Medulla oblongata (tissue), 1 donor: ENCODE measurements at regions not wholly inside any gene's neighbourhood (a gene's known extent, or its start where the extent isn't known, plus 50 kb on each side); places are given as distances from the start of the nearest gene placed in this dataset.

ENCODE experiments used
- DNase-seq: peaks from one replicate; pipeline ENCODE4 v3.0.0-alpha.2; 2015; ENCODE audit errors: extremely low spot score

DNA sequence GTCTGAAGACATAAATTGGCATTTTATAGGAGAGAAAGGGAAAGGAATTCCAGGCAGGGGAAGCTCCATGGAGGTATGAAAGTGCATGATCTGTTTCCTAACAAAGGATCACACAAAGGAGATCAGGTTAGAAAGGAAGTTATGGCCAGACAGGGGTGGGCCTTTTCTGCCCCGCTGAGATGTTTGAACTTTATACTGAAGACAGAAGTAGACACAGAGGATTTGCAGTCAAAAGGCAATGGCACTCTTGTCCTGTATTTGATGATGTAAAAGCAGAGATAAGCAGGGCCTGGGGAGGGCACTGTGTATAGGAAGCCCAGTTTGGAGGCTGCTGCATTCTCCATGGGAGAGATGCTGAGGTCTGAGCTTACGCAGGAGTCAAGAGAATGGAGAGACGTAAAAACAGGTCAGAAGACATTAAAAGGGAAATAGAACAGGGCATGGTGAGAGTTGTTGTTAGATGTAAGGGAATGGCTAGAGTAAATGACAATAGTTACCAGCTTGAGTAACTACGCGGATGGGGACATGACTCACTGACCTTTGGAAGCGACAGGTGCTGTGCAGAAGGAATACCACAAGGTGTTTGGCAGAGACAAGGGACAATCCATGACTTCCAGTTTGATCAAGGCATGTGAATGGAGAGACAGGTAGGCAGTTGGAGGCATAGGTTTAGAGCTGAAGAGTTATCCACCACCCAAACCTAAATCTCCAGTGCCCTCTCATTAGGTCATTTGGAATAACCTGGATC lies 190.6 kb upstream of the SASH1 start:
- DNase-seq = no peak

DNA sequence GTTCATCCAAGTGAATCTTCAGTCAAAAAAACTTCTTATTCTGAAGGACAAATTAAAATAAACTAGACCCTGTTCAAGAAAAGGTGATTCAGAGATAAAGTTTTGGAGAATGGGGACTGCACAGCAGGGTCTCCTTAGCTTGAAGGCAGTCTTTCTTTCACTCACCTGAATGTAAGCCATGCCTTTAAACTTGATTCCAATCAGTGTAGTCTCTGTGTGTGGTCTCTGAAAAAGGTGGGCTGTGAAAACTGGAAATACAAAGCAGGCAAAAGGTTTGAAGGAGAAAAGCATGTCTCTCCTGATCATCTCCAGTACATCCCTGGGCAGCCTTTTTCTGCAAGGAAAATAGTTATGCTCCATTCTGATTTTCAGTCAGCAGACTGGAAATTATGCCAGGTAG lies 188.0 kb upstream of the SASH1 start:
- no peak for DNase-seq

DNA sequence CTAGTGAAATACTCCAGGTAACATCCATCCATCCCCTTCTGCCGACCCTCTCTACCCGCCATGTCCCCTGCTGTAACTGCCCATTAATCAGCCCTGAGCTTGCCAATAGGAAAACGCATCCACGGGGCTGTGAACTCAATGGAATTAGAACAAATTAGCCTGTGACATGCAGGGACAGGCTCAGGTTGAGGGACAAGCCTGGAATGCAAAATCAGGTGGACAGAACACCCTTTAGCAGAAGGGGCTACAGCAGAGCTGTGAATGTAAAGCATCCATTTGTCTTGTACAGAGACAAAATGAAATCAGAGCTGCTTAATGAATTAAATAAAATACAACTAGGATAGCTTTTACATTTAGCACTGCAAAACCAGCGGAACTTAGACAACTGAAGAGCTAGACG lies 187.3 kb upstream of the SASH1 start:
- no peak for DNase-seq

DNA sequence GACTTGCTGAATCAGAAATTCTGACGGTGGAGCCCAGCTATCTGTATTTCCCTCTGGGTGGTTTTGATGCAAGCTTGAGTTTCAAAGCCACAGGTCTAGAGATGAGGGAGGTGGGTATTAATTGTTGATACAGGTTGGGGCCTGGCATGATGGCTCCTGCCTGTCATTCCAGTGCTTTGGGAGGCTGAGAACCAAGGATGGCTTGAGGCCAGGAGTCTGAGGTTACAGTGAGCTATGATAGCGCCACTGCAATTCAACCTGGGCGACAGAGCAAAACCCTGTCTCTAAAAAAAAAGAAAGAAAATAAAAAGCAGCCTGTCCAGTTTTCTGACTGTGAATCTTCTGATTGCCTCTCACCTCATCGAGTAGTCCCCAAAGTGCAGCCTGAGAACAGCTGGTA lies 184.8 kb upstream of the SASH1 start:
- no peak for DNase-seq

DNA sequence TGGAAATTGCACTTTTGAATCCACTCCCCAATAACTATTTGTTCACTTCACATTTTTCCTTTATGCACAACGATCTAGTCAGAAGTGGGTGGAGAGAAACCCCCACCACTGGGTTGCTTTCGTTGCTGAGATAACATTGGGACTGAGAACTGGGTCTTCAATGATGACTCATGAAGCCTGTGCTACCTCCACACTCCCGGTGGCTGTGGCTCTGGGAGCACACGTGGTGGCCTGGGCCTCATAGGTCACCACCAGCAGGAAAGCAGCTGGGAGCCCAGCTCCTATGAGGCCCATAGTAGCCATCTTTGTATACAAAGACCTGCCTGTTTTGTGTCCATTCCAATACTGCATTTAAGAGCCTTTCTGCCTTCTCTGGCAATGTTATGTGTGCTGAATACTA lies 178.0 kb upstream of the SASH1 start:
- DNase-seq = no peak

DNA sequence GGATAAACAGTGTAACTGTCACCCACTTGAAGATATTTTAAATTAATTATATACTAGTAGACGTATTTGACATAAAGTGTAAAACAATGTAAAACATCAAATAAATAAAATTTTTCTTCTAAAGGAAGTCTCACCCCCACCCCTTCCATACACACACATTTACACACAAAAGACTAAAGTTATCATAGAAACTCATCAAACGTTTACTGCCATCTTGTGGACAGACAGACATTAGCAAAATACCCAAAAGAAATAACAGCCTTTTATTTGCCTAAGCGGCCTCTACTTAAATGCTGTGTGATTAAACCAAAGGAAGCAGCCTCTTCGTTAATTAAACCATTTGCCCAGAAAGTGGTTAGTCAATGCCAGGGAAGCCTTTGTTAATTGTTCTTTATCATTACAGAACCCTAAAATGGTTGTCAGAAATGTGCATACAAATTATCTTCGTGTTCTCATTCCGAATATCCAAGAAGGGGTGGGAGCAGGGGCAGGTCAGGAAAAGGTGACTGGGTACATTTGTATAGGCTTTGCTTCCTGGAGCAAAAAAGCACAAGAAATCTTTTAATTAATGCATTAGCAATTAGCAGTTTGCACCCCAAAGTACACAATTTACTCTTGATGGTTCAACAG lies 176.2 kb upstream of the SASH1 start:
- peak; percentile 82 for DNase-seq

DNA sequence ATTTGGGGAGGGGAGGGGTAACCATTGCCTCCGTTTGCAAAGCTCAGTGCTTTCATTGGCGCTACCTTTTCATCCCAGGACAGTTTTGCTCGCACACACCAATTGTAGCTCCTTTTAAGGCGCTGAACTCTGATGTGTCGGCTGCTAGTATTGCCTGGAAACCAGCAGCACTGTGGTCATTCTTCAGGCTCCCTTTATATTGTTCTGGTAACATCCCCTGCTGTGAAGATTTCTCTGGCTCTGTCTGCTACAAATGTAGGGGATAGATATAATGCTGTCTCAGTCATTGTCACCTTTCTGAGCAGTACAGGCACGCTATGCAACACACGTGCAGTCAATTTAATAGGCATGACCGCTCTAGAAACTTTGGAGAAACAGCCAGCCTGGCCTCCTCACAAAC lies 172.9 kb upstream of the SASH1 start:
- no peak for DNase-seq

DNA sequence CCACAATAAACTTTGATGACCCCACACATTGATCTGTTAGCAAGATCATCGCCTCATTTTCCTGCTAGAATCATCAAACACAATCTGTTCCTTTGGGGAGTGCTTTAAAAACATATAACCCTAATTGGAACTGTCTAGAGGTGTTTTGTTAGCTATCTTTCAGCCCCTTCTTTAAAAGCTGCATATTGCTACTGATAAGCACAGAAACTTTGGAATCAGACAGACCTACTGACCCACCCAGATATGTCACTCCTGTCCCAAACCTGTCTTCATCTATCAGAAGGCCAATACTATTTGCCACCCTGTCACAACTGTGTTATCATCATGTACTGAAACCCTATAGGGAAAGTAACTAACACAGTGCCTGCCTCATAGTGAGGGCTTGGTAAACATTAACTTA lies 172.4 kb upstream of the SASH1 start:
- no peak for DNase-seq

DNA sequence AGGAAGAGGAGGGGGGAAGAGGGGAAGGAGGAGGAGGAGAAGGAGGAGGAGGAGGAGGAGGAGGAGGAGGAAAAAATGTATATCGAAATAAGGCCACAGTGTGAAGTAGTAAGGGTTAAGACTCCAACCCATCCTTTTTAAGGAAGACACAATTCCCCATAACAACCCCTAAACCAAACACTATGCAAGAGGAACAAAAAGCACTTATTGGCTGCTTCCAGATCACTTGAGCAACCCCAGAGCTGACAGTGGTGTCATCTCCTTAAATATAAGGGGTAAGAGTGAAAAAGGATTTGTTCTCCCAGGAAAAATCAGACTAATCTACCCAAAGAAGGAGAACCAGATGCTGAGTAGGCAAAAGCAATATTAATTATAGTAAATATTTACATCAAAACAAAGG lies 169.1 kb upstream of the SASH1 start:
- DNase-seq = no peak

DNA sequence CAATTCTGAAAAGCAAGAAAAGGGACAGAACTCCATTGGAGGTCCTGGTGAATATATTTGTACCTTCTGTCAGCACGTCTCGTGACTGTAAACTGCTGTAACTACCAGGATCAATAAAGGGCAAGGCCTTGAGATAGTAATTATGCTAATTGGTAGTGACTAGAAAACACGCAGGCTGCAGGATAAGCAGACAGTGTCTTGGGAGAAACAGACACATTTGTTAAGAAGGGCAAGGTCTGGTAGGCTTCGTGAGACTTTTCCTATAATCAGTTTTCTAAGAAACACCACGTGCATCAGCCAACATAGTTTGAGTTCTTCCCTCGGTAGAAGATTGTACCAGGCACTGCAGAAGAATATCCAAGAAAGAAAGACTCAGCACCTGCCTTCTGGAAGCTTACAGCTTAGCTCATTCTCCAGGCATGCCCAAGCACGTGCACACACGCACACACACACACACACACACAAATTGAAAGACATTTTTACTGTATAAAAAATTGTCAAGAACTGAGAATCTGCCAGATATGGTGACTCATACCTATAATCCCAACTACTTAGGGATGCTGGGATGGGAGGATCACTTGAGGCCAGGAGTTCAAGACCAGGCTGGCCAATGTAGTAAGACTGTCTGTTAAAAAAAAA lies 167.0 kb upstream of the SASH1 start:
- DNase-seq = no peak

DNA sequence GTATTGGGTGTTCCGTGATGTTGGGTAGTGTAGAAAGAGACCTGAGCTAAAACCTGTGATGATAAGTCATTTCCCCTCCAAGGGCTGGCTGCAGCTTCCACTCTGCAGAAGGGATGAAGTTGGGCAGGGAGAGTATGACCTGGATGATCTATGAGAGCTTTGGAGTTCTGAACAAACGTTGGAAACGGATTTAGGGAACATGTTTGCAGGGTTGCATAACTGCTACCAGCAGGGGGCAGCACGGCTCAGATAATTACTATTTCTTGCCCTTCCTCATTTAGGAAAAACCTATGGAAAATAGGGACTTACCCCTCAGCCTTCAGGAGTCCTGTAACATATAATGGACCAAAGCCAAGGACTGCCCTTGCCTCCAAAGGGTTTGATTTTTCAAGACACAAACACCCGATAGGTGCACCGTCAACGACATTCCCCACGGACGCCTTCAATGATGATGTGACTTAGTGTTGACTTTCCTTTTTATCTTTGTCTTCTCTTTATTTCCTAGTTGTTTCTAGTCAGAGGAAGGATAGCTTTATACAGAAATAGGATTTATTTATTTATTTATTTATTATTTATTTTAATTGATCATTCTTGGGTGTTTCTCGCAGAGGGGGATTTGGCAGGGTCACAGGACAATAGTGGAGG lies 164.9 kb upstream of the SASH1 start:
- peak; percentile 69 for DNase-seq

DNA sequence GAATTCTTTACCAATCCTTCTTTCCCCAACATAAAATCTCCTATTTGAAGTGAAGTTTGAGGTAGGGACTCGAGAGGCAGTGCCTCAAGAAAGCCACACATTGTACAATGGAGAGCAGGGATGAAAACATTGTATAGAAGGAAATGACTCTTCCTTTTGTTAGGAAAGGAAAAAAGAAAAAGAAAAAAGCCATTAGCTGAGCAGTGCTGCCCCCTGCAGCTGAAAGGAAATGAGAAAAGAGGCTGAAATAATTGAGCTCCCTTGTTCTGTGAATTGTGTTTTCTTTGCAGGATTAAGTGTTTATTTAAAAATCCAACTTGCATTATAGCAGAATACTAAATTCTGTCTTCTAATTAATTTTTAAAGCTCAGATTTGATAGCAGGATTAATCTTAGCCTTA lies 162.9 kb upstream of the SASH1 start:
- peak; percentile 40 for DNase-seq

DNA sequence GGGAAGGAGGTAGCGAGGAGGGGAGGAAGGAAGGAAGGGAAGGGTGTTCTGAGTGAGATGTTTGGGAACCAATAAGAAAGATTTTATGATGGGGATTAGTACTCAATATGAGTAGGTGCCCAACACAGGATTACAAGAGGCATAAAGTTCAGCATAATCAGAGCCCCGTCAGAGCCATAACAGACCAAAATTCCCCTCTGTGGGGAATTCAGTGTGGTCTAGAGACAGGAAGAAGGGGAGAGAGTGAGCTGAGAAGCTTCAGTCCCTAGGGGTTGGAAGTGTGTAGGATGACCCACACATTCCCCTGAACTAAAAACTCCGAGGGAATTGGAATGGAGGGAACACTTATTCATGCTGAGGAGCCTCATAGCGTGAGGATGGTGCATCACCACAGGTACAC lies 160.3 kb upstream of the SASH1 start:
- DNase-seq = no peak

DNA sequence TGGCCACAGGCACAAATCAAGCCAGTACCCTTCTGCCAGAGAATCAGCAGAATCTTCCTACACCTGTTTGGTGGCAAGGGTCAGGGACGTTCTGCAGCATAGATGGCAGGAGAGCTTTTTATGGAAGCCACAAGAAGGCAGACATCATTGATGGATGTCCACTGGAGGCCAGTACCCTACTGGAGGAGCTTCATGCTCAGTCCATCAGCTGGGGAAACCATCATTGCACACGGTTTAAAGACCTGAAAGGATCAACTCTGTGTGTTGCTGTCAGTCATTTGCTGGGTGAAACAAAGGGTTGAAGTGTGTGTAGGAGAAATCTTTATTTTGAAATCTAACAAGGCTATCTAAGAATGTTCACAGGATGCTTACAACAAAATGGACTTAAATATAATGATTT lies 158.9 kb upstream of the SASH1 start:
- DNase-seq = no peak

DNA sequence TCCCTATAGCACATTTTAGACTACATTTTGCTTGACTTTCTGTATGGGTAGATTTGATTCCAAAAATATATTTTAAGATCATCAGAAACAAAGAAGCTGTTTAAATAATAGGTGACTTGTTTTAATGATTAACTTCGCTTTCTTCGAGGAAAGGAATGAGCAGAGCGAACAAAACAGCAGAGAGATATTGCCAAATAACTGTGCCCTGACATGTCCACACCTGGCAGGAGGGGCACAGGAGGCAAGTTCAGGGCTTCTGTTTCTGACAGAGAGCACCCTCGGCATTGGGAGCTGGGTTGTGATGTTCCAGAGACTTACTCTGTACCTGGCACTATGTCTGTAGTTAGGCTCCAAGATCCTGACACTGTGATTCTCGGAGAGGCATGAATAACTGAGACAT lies 155.7 kb upstream of the SASH1 start:
- DNase-seq = no peak

DNA sequence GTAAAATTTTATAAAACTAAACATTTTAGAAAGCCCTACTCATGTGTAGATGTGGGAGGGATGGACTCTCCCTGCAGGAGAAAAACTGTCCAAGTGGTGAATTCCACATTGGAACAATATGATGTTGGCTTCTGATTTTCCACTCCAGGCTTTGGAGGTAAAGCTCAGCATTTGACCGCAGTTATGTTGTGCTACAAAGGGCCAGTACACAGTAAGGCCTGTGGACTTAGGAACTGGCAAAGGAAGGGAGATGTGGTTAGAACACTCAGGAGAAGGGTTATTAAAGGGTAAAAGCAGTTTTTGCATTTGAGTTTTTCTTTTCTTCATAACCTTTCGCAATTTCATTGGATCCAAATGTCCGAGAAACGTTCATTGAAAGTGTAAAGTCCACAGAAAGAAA lies 150.3 kb upstream of the SASH1 start:
- no peak for DNase-seq

DNA sequence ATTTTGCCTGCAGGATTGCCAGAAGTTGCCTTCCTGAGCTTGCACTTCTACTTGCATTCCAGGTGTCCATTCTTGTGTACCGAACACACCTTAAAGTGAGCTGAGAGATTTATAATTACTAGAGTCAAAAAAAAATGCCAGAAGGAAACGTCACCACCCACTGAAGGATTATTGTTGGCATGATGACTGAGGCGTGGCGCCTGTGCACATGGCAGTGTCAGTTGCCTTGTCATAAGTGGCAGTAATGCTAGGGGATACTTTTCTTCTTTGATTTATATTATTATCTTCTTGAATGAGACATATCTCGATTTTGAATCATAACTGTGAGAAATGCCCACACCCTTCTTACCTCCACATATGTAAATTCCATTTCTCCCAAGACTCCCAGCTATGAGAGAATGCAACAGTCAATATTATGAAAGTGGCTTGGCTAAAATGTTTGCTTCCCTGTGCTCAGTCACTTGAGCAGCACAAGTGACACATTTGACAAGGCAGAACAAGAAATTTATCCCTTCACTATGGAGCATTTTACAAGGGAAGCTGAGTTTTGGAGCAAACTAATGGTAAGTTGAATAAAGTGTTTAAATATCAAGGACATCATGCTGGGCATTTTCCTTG lies 149.5 kb upstream of the SASH1 start:
- no peak for DNase-seq

DNA sequence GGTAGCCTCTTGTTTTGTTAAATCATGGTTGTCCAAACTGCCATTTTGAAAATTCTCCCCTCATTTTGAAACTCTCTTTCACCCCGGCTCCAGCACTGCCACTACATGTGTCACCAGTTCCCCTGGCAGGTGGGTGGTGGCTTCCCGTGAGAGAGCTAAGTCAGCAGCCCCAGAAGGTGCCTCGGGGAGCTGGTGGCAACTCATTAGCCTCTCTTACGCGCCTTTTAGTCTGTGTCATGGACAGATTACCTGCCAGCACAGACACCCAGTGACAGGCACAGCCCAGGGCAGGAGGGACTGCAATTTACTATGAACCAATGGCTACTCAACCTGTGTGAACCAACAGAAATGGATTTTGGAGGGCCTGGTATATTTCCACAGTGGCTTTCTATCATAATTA lies 147.1 kb upstream of the SASH1 start:
- DNase-seq = no peak

DNA sequence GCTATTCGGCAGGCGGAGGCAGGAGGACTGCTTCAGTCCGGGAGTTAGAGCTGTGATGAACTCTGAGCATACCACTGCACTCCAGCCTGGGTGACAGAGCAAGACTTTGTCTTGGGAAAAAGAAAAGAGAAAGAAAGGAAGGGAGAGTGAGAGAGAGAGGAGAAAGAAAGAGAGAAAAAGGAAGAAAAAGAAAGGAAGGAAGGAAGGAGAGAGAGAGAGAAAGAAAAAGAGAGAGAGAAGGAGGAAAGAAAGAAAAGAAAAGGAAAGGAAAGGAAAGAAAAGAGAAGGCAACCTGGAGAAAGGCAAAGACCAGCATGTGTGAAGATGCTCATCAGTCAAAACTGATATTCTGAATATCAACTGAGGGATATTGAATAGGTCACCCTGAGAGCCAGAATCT lies 143.1 kb upstream of the SASH1 start:
- no peak for DNase-seq

DNA sequence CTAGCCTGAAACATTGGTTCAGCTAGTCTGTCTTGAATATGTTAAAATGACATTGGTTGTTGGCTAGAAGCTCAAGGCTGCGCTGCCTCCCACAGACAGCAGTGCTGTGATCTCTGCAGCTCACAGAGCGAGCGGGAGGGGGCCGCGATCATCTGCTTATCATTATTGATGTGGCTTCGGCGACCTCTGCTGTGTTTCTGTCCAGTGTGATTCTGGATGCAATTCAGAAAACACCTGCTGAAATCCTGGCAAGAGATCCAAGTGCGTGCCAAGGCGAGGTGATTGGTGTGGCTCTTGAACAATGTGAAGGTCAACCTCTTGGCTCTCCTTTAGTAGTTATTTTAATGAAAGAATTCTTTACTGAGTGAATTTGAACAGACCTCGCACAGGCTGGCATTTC lies 142.3 kb upstream of the SASH1 start:
- peak; percentile 51 for DNase-seq

DNA sequence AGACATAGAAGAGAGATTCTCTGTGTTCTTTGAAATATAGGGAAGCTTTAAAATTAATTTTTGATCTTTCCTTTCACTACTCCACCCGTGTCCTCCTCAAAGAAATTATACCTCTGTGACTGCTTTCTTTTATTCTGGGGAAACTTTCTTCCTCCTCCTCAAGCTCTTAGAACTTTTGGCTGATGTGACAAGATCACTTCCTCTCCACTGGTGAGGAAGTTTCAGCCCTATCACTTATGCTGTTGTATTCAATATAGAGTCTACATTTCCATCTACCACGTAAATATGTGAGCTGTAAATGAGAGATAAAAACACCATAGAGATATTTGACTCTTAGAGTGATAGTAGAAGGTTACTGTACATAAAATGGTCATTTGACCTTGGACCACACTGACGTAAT lies 141.9 kb upstream of the SASH1 start:
- no peak for DNase-seq

DNA sequence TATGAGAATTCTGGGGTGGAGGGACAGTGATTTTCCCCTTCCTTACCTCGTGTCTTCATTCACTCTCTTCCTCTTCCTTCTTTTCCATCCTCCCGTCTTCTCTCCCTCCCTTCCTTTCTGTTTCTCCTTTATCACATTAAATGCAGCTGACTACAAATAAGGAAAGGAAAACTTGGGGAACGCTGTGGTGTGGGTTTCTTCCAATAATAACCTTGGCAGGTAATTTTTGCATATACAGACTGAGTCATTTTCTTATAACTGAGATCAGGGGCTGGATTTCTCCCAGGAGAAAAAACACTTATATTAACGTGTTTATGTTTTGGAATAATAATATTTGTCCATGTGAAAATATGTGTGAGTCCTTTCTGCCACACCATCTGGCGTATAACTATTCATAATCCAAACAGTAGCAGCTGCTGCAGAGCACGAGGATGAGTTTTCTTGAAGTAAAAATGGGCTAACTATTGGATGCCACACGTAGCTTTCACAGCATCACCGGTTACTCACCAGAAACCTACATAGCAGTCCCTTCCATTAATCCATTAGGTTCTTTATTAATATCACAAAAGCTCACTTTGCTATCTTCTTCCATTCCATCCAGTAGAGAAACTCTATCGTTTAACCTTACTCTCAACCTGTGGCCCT lies 139.2 kb upstream of the SASH1 start:
- DNase-seq = no peak
